HL-60 (cell line): ENCODE measurements at regions not wholly inside any gene's neighbourhood (a gene's known extent, or its start where the extent isn't known, plus 50 kb on each side); places are given as distances from the start of the nearest gene placed in this dataset.

Experiments
- DNase-seq, 2 experiments: peaks; one replicate each; pipeline ENCODE4 v3.0.0-alpha.2; 2010 to 2020; ENCODE audit warnings: low read depth in 1 of 2, low spot score in 1 of 2
- H3K27ac ChIP-seq: fragments of 250-450 bp; sonication (Bioruptor Pico); replicated peaks from 2 replicates; pipeline ENCODE4 v1.5.1; 2020; ENCODE audit warnings: mild to moderate bottlenecking, moderate library complexity
- H3K27me3 ChIP-seq: fragments of 250-450 bp; sonication (Bioruptor Pico); 2 replicates; pipeline ENCODE4 v1.5.1; 2021; ENCODE audit warnings: mild to moderate bottlenecking, moderate library complexity; ENCODE audit not compliant: insufficient read depth, poor library complexity, severe bottlenecking
- H3K4me3 ChIP-seq: replicated peaks from 2 replicates; pipeline ENCODE4 v1.5.1; 2011; ENCODE audit warnings: mild to moderate bottlenecking, control low read depth, low read length; ENCODE audit not compliant: insufficient read depth
- GABPA ChIP-seq: IDR thresholded peaks from 2 replicates; pipeline ENCODE4 v1.6.1; 2012; ENCODE audit warnings: low read depth
- POLR2AphosphoS5 ChIP-seq: IDR thresholded peaks from 2 replicates; pipeline ENCODE4 v1.6.1; 2012; ENCODE audit warnings: low read depth
- SPI1 ChIP-seq: IDR thresholded peaks from 2 replicates; pipeline ENCODE4 v1.6.1; 2012; ENCODE audit warnings: low read depth, mild to moderate bottlenecking, borderline replicate concordance
- TF ChIP-seq, protein P1 (sequence below): IDR thresholded peaks from 2 replicates; pipeline ENCODE4 v1.6.1; 2012; ENCODE audit warnings: low read depth; ENCODE audit not compliant: insufficient replicate concordance
- TF ChIP-seq, protein P2 (sequence below): IDR thresholded peaks from one replicate; pipeline ENCODE4 v1.5.1; 2011; ENCODE audit warnings: low read length, control low read depth, inconsistent platforms; ENCODE audit not compliant: insufficient read depth

DNA sequence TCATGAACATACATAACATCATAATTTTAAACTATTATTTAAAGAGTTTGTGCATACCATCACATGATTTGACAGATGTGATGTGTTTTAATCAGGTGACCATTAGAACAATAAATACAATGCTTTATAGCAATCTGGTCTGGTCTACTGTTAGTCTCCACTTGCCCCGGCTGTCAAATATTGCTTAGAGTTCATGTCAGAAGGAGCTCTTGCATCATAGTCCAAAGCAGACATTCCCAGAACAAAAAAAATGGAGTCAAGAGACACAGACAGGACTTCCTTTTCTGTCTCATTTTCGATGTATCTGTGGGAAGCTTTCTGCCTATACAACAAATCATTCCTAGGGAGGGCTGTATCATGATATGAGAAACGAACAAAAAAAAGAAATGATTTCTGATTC is 979.2 kb upstream of the WWC1 start:
- H3K4me3 ChIP-seq = no peak overlapping the region
- H3K27me3 ChIP-seq = no peaks in the 10 kb centered on the region
- no peak for DNase-seq
- no peak for TF ChIP-seq POLR2AphosphoS5
- TF ChIP-seq, protein P1, sequence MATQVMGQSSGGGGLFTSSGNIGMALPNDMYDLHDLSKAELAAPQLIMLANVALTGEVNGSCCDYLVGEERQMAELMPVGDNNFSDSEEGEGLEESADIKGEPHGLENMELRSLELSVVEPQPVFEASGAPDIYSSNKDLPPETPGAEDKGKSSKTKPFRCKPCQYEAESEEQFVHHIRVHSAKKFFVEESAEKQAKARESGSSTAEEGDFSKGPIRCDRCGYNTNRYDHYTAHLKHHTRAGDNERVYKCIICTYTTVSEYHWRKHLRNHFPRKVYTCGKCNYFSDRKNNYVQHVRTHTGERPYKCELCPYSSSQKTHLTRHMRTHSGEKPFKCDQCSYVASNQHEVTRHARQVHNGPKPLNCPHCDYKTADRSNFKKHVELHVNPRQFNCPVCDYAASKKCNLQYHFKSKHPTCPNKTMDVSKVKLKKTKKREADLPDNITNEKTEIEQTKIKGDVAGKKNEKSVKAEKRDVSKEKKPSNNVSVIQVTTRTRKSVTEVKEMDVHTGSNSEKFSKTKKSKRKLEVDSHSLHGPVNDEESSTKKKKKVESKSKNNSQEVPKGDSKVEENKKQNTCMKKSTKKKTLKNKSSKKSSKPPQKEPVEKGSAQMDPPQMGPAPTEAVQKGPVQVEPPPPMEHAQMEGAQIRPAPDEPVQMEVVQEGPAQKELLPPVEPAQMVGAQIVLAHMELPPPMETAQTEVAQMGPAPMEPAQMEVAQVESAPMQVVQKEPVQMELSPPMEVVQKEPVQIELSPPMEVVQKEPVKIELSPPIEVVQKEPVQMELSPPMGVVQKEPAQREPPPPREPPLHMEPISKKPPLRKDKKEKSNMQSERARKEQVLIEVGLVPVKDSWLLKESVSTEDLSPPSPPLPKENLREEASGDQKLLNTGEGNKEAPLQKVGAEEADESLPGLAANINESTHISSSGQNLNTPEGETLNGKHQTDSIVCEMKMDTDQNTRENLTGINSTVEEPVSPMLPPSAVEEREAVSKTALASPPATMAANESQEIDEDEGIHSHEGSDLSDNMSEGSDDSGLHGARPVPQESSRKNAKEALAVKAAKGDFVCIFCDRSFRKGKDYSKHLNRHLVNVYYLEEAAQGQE = no peak
- TF ChIP-seq SPI1 = no peak
- TF ChIP-seq, protein P2, sequence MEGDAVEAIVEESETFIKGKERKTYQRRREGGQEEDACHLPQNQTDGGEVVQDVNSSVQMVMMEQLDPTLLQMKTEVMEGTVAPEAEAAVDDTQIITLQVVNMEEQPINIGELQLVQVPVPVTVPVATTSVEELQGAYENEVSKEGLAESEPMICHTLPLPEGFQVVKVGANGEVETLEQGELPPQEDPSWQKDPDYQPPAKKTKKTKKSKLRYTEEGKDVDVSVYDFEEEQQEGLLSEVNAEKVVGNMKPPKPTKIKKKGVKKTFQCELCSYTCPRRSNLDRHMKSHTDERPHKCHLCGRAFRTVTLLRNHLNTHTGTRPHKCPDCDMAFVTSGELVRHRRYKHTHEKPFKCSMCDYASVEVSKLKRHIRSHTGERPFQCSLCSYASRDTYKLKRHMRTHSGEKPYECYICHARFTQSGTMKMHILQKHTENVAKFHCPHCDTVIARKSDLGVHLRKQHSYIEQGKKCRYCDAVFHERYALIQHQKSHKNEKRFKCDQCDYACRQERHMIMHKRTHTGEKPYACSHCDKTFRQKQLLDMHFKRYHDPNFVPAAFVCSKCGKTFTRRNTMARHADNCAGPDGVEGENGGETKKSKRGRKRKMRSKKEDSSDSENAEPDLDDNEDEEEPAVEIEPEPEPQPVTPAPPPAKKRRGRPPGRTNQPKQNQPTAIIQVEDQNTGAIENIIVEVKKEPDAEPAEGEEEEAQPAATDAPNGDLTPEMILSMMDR = no peak
- no peak for TF ChIP-seq GABPA
- no peak overlapping the region for H3K27ac ChIP-seq

DNA sequence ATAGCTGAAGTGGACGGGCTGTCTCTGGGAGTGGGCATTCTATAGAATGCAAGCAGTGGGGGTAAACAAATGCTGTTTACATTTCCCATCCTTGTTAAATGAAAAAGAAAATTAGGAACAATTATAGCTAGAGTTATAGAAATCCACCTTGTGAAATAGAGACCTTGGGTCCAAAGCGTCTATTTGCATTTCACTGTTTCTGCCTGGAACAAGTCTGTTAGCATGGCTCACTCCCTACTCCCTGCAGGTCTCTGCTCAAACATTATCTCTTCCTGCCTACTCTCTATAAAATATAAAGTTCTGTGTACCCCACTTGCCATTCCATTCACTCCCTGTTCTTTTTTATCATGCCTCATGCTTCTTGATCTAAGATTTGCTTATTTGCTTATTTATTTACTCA is 975.7 kb upstream of the WWC1 start:
- H3K27ac ChIP-seq = no peak overlapping the region
- DNase-seq = no peak
- no peaks in the 10 kb centered on the region for H3K27me3 ChIP-seq
- no peak overlapping the region for H3K4me3 ChIP-seq
- TF ChIP-seq POLR2AphosphoS5 (no peak), GABPA (no peak), SPI1 (no peak)
- TF ChIP-seq, protein P2 = no peak
- TF ChIP-seq, protein P1 = no peak

DNA sequence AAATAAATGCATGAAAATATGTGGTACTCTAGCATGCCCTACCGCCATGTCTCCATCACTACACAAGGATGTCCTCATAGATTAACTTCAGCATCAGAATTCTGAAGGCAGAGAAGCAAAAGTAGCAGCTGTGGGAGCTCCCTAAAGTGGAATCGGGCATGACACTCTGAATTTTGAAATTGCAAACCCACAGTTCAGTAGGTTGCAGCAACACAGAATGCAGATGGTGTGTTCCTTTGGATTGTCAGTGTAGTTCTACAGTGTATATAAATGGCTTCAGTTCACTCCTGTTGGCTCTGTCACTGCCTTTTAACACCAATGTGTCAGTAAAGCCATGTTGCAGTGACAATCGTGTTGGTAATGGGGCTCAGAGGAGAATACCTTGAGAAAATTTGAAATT is 973.6 kb upstream of the WWC1 start:
- Histone ChIP-seq H3K27me3 (no peaks in the 10 kb centered on the region), H3K27ac (no peak overlapping the region), H3K4me3 (no peak overlapping the region)
- no peak for DNase-seq
- TF ChIP-seq, protein P2 = no peak
- TF ChIP-seq, protein P1 = no peak
- TF ChIP-seq SPI1 = no peak
- no peak for TF ChIP-seq GABPA
- no peak for TF ChIP-seq POLR2AphosphoS5
